COLO668 (cell line): ENCODE measurements at regions not wholly inside any gene's neighbourhood (a gene's known extent, or its start where the extent isn't known, plus 50 kb on each side); places are given as distances from the start of the nearest gene placed in this dataset.

Source experiments
- DNase-seq: peaks from one replicate; lab custom pipeline; 2025; ENCODE audit not compliant: unreplicated experiment; lab: John Stamatoyannopoulos, UW

DNA sequence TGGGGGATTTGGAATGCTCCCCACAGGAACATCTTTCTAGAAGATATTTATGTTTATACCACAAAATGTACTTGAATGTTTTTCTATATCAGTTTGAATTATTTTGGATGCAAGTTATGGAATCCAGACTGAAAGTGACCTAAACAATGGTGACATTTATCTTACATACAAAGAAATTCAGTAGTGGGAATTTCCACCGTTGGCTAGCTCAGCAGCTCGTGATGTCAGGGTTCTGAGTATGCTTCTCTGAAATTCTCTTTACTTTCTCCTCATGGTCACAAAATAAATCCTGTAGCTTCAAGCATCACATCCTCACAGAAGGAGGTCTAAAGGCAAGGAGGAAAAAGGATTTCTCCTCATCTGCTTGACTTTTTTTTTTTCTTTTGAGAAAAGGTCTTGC, 105.3 kb downstream of the AKAIN1 start:
- no peak for DNase-seq

- DNase-seq, result no peak
Observed at GRCh38 chr18:5075297-5075696, 121.8 kb downstream of the AKAIN1 start.

GRCh38 chr18:5073026-5073944, 123.8 kb downstream of the AKAIN1 start:
- peak; percentile 26 for DNase-seq

DNA sequence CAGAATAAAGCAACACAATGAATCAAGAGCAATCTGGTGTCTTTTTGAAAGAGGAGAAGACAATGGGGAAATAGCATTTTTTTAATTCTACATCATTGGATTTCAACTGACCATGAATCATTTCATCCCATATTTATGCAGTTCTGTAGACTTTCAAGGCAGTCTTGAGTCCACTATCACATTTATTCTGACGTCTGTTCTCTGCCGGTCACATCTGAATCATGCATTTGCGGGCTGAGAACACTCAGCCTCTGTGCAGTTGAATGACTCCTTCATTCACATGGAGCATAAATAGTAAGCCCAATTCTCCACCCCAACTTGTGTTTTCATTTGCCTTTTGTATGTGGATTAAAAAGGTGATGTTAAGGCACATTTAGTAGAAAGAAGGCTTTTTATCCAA, 128.2 kb downstream of the AKAIN1 start:
- DNase-seq, result no peak

DNA sequence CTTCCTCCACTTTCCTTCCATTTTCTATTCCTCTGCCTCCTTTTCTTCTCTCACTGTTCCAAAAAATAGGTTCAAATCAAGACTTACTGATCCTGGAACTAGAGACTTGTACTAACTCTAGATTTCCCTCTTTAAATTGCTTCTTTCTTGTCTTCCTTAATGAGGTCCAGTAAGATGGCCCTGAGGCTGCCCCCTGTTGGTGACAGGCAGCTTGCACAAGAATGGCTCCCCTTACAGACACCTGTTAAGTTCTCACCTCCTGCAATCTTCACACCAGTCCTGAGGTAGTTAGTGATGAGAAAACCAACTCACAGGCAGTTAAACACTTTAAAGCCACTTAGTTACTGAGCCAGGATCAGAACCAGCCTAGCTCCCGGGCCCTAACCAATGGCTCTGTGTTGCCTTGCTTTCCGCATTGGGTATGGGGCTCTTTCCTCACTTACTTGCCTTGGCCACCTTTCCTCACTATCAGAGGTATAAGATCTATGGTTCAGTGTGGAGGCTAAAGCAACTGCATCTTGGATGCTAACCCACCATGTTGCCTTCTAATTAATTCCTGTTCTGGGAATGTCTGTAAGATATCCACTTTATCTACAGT, 130.6 kb downstream of the AKAIN1 start:
- peak; percentile 5 for DNase-seq

- no peak for DNase-seq
Observed at GRCh38 chr18:5065615-5066014, 131.4 kb downstream of the AKAIN1 start.

GRCh38 chr18:5064841-5065370, 132.2 kb downstream of the AKAIN1 start:
- DNase-seq, result no peak

GRCh38 chr18:5061785-5062184, 135.3 kb downstream of the AKAIN1 start:
- no peak for DNase-seq

DNA sequence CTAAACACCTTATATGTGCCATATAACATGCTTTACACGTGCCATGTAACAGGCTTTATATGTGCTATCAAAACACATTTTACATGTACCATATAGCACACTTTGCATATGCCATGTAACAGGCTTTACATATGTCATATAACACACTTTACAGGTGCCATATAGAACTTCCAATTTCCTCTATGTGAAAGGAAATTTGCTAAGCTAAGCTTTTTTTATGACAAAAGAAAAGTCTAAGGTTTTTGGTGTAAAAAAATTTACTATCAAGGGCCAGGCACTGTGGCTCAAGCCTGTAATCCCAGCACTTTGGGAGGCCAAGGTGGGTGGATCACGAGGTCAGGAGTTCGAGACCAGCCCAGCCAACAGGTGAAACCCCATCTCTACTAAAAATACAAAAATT, 136.5 kb downstream of the AKAIN1 start:
- no peak for DNase-seq

- DNase-seq, result no peak
Observed at GRCh38 chr18:5059696-5060032, 137.4 kb downstream of the AKAIN1 start.

- DNase-seq, result no peak
Observed at GRCh38 chr18:5058768-5059695, 138.0 kb downstream of the AKAIN1 start.

GRCh38 chr18:5057386-5058348, 139.4 kb downstream of the AKAIN1 start:
- DNase-seq, result peak; percentile 60

DNA sequence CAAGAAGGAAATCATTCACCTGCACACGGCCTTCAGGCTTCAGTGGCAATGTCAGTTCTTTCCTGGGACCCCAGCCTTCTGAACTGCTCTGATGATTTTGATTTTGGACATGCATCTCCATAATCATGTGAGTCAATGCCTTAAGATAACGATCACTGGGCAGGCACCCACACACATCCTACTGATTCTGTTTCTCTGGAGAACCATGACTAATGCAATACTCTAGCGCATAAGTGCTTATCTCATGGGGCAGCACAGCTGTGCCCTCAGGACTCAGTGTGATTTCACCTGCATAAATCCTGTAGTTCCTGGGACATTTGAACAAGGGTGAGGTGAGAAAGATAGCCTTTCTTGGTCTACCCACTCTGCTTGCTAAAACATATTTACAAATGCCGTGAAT, 144.6 kb downstream of the AKAIN1 start:
- no peak for DNase-seq

- no peak for DNase-seq
Observed at GRCh38 chr18:5051207-5051606, 145.8 kb downstream of the AKAIN1 start.

- no peak for DNase-seq
Observed at GRCh38 chr18:5049124-5049523, 147.9 kb downstream of the AKAIN1 start.

- no peak for DNase-seq
Observed at GRCh38 chr18:5040476-5040875, 156.6 kb downstream of the AKAIN1 start.

DNA sequence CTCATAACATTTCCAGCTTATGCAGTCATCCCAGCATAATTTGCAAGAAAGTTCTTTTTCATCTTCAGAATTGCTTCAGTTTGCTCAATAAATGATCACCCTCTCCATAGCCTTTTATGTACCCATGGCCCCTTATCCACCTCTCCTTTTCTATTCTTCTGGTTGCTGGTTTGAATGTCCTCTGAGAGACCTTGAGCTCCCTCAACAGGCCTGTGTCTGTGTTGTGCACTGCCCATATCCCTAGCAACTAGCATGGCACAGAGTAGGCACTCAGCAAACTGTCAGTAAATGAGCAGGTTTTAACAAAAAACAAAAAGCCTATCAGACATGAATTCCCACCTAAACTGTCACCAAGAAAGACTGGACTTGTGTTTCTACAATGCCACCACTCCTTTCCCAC, 160.5 kb downstream of the AKAIN1 start:
- DNase-seq, result no peak

DNA sequence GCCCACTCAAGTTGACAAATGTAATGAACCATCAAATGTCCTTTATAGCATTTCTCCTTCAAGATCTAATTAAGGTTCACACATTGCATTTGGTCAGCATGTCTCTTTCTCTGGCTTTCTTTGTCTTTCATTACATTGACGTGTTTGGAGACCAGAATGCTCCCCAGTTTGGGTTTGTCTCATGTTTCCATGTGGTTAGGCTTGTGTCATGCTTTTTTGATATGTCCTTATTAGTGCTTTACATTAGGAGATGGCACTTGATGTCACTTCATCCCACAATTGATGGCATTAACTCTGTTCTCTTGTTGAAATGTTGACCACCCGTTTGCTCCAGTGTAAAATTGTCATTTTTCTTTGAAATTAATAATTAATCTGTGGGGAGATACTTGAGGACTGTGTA, 165.8 kb downstream of the AKAIN1 start:
- no peak for DNase-seq

- DNase-seq, result no peak
Observed at GRCh38 chr18:5030636-5031035, 166.4 kb downstream of the AKAIN1 start.

GRCh38 chr18:5029592-5029991, 167.5 kb downstream of the AKAIN1 start:
- no peak for DNase-seq
